SIG-M5 (cell line): ENCODE measurements at regions not wholly inside any gene's neighbourhood (a gene's known extent, or its start where the extent isn't known, plus 50 kb on each side); places are given as distances from the start of the nearest gene placed in this dataset.

Source experiments
- DNase-seq: peaks from one replicate; lab custom pipeline; 2025; lab: John Stamatoyannopoulos, UW

DNA sequence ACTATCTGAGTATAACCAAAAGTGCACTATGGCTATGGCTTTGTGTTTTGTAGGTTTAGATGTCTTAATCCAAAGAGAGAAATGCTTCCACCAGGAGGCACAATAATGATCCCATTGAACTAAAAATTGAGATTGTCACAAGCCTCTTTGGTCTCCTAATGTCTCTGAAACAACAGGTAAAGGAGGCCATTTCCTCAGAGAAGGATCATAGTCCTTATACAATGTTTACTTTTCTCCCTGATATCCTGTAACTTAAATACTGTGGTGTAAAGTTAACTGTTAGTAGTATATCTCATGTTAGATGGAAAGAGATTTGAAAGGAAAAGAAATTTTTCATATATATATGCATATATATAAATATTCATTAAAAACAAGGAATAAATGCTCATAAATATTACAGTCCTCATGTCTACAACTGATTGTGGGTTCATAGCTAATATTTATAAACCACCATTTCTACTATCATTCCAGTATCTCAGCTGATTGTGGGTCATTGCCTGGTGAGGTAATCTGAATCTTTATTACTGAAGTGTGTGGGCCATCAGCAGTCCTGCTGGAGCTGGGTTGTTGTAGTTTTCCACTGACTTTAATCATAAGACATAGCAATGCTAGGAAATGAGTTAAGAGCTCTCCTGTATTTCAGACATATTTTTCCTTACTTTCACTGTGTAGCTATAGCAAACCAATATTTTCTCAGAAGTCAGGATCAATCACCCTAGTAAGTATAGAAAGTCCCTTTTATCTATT, 1230.4 kb downstream of the PCDH18 start:
- DNase-seq, result no peak

DNA sequence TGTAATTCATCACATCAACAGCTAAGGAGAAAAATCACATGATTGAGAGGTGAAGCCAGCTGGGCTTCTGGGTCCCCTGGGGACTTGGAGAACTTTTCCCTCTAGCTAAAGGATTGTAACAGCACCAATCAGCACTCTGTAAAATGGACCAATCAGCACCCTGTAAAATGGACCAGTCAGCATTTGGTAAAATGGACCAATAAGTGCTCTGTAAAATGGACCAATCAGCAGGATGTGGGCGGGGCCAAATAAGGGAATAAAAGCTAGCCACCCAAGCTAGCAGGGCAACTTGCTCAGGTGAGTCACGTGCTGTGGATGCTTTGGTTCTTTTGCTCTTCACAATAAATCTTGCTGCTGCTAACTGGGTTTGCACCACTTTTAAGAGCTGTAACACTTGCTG, 1248.3 kb downstream of the PCDH18 start:
- no peak for DNase-seq

DNA sequence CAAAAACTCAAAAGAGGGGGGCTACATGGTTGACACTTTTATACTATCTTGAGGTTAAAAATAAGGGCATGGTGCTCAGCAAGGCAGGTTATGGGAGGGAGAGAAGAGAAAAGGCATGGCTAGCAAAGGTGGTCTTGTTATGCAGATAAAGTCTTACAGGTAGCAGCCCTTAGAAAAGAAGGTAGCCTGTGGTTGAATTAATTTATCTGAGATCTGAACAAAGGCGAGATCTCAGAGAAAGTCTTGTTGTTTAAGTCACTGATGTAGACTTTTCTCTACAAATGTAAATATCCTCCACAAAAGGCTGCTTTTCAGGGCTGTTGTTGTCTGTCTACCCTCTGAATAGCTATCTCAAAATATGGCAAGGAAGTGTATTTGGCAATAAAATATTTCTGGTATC, 1250.4 kb downstream of the PCDH18 start:
- no peak for DNase-seq

DNA sequence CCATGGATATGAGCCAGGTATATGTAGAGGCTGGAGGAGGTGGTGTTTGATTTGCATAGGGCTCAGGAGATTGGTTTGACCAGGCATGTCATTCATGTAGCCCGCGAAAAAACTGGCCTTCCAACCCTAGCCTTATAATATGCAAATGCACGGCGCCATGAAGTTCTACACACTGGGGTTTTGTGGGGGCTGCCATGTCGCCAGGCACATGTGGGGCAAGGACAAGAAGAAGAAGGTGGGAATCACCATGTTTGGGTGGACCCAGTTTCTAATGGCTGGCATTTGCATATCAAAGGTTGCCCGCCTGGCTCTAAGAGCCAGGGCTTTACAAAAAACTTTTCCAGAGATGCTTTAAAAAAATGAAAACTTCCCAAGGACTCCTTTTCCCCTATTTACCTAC, 1251.0 kb downstream of the PCDH18 start:
- DNase-seq, result no peak

DNA sequence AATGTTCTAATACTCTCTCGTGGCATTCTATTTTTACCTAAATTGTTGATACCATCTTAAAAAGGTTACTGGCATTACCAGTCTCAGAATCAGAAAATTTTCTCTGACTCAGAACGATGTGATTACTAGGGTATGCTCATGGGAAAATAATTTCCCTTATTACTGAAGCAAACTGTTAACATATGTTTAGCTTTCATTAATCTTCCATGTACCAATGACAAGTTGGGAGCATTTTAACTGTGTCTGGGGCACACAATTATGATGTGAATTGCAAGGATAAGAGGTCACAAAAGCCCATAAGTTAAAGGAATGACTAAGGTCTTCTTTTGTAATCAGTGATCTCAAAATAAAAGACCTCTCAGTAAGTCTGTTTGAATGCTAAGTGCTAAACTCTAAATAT, 1254.6 kb downstream of the PCDH18 start:
- DNase-seq, result no peak

DNA sequence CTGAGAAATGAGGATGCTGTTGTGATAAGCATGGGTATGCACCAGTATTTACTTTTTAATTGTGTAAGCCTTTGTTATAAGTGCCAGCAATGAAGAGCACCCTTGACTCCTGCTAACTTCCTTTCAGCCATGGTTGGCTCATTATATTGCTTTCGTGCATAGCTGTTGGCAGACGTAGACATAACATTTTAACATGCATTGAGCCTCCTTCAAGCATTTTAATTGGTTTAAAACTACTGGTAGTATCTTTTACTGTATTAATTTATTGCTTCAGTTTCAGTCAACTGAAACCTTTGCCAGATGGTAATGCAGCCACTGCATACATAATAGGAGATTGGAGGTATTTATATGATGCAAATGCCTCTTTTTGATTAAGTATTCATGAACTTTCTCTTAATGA, 1285.4 kb downstream of the PCDH18 start:
- DNase-seq, result no peak

DNA sequence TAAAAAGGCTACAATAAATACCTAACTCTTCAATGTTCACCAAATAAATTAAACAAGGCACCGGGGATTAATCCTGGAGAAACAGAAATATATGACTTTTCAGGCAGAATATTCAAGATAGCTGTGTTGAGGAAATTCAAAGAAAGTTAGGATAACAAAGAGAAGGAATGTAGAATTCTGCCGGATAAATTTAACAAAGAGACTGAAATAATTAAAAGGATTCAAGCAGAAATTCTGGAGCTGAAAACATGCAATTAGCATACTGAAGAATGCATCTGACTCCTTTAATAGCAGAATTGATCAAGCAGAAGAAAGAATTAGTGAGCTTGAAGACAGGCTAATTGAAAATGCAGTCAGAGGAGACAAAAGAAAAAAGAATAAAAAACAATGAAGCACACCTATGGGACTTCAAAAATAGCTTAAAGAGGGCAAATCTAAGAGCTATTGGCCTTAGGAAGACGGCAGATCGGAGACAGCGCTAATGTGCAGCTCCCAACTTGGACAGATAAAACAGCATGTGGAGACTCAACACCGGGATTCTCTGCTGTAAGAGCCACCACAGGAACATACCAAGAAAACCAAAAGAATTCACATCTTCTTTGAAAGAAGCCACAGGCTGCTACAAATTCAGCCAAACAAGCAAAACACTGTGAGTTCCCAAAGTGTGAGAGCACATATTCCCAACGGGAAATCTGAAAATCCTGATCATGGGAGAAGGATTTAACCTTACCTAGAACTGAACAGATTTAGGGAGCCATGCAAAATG, 1290.9 kb downstream of the PCDH18 start:
- no peak for DNase-seq

DNA sequence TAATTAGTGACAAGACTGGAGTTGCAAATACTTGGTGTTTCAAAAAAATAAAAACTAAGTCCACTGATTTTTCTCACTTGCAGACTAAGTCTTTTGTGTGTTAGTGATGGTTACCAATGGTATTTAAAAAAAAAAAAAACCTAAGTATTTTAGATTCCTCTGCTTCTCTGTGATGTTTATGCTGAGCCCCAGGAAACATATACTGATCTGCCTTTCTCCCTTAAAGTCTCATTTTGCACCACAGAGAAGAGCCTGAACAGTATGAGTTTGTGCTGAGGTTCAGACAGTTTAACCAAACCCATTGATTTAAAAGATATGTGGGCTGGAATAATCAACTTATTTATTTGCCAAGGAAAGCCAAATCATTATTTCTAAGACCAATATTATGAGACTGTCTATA, 1305.0 kb downstream of the PCDH18 start:
- no peak for DNase-seq

DNA sequence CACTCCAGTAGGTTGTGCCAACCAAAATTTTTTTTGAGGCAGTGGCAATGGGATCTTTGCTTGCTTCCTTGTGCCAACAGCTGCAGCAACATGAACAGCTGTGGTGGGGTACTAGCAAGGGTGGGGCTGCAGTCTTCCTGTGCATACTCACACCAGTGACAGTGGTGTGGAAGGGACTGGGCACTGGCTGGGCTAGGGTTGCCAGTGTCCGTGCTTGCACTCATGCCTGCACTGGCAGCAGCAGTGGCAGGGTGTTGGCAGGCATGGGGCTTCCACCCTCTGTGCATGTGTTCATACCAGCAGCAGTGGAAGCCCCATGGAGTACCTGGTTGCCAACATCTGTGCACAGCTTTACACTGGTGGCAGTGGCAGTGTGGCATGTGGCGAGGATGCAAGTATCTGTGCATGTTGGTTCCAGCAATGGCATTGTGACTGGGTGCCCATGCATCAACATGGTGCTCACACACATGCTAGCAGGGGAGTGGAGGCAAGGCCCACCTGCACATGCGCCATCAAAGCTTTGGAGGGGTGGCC, 1312.6 kb downstream of the PCDH18 start:
- DNase-seq, result no peak

DNA sequence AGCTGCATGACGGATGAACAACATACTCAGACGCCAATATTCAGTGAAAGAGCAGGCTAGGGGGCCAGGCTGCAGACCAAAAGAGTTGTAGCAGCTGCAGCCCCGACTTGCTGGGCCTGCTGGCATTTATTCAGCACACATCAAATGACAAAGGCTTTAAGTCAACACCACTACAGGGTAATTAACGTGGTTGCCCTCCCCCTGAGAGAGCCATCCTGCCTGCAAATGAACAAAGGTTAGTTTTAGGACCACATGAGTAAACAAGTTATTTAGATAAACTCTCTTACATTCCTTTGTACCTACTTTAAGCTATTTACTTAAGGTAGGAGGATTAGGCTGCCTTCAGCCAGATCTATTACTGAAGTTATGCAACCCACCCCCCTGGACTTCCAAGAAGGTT, 1329.1 kb downstream of the PCDH18 start:
- no peak for DNase-seq

DNA sequence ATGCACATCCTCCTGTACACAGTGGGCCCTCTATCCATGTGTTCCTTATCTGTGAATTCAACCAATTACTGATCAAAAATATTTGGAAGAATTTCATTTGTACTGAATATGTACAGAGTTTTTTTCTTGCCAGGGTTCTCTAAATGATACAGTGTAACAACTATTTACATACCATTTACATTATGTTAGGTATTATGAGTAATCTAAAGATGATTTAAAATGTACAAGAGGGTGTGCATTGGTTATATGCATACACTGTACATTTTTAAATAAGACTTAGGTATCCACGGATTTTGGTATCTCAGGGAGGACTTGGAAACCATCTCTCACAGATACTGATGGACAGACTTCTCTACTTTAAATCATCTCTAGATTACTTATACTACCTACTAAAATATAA, 1333.9 kb downstream of the PCDH18 start:
- no peak for DNase-seq

DNA sequence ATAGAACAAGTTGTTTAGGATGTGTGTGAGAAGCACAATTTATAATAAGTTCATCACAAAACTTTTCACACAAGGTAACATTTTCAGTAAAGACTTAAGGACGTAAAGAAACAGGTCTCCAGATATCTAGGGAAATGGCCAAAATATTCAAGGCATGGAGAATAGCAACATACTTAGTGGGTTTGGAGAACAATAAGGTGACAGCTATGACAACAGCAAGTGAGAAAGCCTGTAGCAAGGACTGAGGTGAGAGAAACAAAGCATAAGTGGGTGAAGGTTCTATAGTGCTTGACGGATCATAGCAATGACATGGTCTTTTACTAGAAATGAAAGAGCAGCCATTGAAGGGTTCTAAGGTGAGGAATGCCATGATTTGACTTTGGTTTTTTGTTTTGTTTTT, 1337.3 kb downstream of the PCDH18 start:
- DNase-seq, result no peak

DNA sequence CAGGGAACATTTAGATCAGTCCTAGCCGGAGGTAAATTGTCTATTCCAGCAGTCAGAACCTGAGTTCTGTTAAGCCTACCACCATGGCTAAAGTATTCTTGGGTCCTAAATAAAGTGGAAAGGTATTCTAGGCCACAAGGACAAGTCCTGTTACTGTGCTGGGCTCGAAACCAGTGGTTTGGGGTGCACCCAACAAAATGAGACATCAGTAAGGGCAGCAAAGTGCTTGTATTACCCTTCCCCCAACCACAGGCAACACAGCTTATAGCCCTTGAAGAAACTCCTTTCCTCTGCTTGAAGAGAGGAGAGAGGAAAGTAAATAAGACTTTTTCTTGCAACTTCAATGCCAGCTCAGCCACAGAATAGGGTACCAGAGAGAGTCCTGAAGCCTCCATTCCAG, 1345.6 kb downstream of the PCDH18 start:
- DNase-seq, result no peak

DNA sequence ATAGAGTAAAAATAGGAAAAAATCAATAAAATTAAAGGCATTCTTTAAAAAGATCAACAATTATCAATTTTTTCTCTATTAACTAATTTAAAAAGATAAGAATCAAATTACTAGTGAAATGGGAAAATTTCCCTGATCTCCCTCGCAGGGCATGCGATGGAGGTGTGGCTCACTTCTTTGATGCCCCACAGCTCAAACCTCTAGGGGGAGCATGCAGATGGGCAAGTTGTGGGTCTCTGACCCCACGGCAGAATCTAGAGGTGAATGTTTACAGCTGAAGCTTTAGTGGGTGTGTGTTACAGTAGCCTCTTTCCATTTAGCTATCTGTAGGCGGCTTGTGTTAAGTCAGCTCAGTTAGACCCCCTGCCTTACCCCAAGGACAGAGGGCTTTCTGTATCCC, 1348.8 kb downstream of the PCDH18 start:
- DNase-seq, result no peak

DNA sequence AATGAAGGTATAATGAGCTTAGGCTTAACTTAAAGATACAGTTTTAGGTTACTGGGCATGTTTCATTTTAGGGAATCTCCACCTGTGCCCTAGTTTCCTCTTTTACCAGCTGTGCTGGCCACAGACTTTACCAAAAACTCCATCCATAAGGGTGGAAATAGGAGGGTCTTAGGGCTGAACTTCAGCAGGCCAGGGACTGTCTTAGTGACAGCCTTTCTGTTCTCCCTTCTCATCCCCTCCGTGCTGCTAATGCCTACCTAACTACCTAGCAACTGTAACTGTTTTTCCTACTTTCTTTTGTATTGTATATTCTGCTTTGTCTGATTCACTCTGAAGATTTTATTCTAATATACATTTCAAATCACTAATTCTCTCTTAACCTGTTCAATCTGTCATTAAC, 1375.3 kb downstream of the PCDH18 start:
- DNase-seq, result no peak

DNA sequence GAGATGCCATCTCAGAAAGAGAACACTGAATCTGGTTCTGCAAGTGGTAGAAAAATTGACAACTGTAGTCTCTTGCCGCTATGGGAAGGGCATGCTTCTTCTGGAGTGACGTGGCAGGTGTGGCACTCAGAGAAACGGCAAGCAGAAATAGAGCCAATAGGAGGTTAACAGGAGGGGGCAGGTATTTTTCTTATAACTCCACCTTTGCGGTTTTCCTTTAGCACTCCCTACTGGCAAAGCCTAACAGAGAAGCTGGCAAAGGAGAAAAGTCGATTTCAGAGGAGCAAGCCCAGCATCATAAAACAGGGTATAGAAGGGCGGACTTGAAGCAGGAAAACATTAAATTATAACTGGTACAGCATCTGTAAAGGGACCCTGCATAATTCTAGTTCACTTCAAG, 1382.2 kb downstream of the PCDH18 start:
- DNase-seq, result no peak

DNA sequence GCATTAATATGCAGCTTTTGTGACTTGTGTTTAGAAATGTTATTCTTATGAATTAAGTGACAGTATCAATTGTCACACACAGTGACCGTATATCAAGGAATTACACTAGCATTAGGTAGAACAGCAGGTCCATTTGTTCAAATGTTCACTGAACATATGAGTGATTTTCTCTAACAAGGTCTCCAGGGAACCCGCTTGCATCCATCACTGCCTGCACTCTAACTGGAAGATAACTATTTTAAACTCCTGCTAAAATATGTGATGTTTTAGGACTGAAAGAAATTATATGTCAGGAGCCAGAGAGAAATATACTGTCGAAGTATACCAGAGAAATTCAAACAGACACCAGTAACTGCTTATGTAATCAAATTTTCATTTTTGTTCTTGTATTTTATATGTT, 1395.7 kb downstream of the PCDH18 start:
- DNase-seq, result no peak

DNA sequence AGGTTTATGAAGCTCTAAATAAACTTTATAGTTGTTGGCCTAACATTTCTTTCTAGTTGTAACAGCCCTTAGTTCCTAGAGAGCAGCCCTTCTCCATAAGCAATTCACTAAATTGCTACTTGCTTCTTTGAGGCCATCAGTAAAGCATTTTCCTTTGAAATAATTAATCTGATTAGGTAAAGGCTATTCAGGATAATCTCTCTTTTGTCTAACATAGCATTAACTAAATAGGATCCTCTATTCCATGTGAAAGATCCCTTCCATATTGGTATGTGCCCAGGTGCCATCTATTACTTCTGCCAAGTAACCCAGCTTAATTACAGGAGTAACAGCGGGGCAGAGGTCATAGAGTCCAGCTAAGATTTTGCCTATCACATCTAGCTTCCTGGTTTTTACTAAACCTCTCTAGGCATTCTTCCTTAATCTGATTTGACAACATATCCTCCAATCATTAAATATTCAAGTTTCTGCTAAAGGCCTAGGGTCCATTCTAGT, 1408.0 kb downstream of the PCDH18 start:
- DNase-seq, result no peak

DNA sequence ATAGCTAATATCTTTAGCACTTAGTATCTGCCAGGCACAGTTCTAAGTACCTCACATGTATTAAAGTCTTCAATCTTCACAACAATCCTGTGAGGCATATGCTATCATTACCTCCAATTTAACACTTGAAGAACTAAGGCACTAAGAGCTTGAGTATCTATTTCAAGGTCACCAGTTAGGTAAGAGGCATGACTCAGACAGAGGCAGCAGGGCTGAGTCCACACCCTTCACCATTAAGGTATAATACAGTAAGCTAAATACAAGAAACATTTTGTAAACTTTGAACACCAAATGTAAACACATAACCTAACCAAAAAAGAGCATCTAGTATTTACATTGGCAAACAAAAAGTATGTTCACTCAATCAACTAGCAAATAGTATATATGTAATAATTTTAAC, 1410.9 kb downstream of the PCDH18 start:
- DNase-seq, result no peak

DNA sequence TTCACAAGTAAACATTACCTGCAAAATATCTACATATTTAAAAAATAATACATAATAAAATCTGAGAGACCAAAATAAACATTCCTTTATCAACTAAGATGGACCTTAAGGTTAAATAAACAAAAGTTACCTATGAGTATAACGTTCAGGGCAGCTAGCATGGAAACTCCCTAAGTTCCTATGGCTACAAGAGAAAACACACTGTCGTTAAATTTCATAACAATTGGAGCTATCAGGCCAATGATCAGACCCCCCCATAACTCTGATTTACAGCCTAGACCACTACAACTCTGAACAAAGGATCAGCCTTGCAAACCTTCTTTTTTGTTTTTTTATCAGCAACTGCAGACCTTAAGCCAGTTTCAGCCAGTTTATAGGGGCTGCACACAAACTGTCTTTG, 1418.4 kb downstream of the PCDH18 start:
- DNase-seq, result no peak

DNA sequence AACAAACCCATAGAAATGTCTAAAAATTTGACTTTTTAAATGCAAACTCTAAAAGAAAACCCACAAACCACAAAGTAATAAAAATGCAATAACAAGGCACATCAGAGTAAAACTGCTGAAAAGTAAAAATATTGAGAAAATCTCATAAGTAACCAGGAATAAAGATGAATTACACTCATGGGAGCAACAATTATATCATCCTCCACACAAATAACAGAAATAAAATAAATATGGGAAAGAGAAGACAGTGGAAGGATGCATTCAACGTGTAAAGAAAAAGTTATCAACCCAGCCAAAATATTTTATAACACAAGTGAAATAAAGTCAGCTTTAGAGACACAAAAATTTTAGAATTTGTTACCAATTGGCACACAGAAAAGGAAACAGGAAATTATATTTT, 1420.2 kb downstream of the PCDH18 start:
- no peak for DNase-seq

DNA sequence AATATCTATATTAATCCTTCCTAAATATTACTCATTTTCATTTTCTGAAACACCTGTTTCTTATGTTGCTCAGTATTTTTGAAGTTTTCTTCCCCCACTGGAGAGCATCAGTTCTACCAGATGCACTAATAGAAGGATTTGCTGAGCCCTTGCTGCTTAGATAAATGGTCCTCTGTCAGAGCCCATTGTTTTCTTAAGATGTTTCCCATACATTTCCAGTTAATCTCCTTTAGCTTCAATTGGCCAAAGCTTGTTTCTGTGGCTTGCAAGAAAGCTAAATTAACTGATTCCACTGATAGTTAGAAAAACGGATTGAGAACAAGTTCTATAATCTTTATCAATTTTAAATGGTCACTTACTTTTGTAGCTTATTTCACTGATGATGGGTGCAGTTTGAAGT, 1425.5 kb downstream of the PCDH18 start:
- no peak for DNase-seq

DNA sequence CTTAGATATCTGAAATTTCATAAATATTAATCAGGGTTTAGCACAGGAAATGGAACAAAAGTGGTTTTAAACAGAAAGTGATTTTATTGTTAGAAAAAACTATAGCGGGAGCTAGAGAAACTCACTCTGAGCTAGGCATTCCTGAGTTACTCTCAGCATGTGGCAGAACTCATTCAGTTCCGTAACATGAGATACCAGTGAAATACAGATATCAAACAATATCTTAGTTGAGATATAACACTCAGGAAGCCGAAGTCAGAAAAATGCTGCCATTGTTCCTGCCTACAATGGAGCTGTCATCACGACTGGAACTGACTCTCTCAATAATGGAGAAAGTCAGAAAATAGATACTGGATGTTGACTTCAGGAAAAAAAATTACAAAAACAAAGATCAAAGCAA, 1428.7 kb downstream of the PCDH18 start:
- no peak for DNase-seq
